CD4-positive, CD25-positive, alpha-beta regulatory T cell (primary cell): ENCODE measurements at regions not wholly inside any gene's neighbourhood (a gene's known extent, or its start where the extent isn't known, plus 50 kb on each side); places are given as distances from the start of the nearest gene placed in this dataset.
"Not testable (repeated sequence)": the region's sequence is repeated elsewhere in the genome, so short reads cannot be mapped to it uniquely, and the experiment has no call there.

Experiments used
- ATAC-seq, 2 donors: fragments of 150-1000 bp; cut with Tn5 transposase; one replicate each; pipeline ENCODE4 v1.10.0; 2021; ENCODE audit warnings: low read depth in 2 of 2, moderate number of reproducible peaks in 2 of 2, moderate library complexity in 1 of 2
- DNase-seq, 3 donors: peaks; one replicate each; pipeline versions ENCODE4 v3.0.0 to v3.0.0-alpha.2; 2012 to 2022; ENCODE audit warnings: mixed read lengths in 1 of 3
- H3K27ac ChIP-seq: one replicate; pipeline ENCODE4 v1.7.0; 2013; ENCODE audit warnings: mild to moderate bottlenecking, low read length; ENCODE audit not compliant: insufficient read depth, poor library complexity, severe bottlenecking
- H3K27me3 ChIP-seq: one replicate; pipeline ENCODE4 v1.7.0; 2013; ENCODE audit warnings: low read length; ENCODE audit not compliant: control insufficient read depth, insufficient read depth
- H3K36me3 ChIP-seq: one replicate; pipeline ENCODE4 v1.7.0; 2013; ENCODE audit warnings: mild to moderate bottlenecking, low read length, moderate library complexity; ENCODE audit not compliant: control insufficient read depth, insufficient read depth
- H3K4me1 ChIP-seq: 2 replicates; pipeline ENCODE4 v1.7.0; 2013; ENCODE audit warnings: mild to moderate bottlenecking, low read length; ENCODE audit not compliant: insufficient read depth, control insufficient read depth, poor library complexity, severe bottlenecking
- H3K4me3 ChIP-seq: one replicate; pipeline ENCODE4 v1.7.0; 2013; ENCODE audit warnings: low read depth, mild to moderate bottlenecking, low read length, moderate library complexity
- H3K9me3 ChIP-seq, 2 experiments: 1 replicate in 1 of 2; 2 replicates in 1 of 2; pipeline ENCODE4 v1.7.0; 2013; ENCODE audit warnings: low read length in 2 of 2, mild to moderate bottlenecking in 1 of 2, moderate library complexity in 1 of 2; ENCODE audit not compliant: control insufficient read depth in 2 of 2
- H3K27ac Mint-ChIP-seq, 3 donors: one replicate each; pipeline ENCODE4 v1.8.0; 2020 to 2022; ENCODE audit warnings: mild to moderate bottlenecking in 3 of 3, mixed read lengths in 3 of 3, moderate library complexity in 2 of 3
- H3K27me3 Mint-ChIP-seq: one replicate; pipeline ENCODE4 v1.8.0; 2022; ENCODE audit warnings: mild to moderate bottlenecking, mixed read lengths
- H3K36me3 Mint-ChIP-seq: one replicate; pipeline ENCODE4 v1.8.0; 2020; ENCODE audit warnings: mixed read lengths
- H3K4me1 Mint-ChIP-seq, 4 donors: one replicate each; pipeline ENCODE4 v1.8.0; 2020 to 2022; ENCODE audit warnings: mixed read lengths in 4 of 4, mild to moderate bottlenecking in 1 of 4
- H3K4me3 Mint-ChIP-seq, 4 donors: one replicate each; pipeline ENCODE4 v1.8.0; 2020 to 2022; ENCODE audit warnings: mild to moderate bottlenecking in 4 of 4, mixed read lengths in 4 of 4, moderate library complexity in 3 of 4
- H3K9me3 Mint-ChIP-seq, 7 donors: one replicate each; pipeline ENCODE4 v1.8.0; 2020 to 2022; ENCODE audit warnings: mixed read lengths in 7 of 7, mild to moderate bottlenecking in 3 of 7, moderate library complexity in 2 of 7

DNA sequence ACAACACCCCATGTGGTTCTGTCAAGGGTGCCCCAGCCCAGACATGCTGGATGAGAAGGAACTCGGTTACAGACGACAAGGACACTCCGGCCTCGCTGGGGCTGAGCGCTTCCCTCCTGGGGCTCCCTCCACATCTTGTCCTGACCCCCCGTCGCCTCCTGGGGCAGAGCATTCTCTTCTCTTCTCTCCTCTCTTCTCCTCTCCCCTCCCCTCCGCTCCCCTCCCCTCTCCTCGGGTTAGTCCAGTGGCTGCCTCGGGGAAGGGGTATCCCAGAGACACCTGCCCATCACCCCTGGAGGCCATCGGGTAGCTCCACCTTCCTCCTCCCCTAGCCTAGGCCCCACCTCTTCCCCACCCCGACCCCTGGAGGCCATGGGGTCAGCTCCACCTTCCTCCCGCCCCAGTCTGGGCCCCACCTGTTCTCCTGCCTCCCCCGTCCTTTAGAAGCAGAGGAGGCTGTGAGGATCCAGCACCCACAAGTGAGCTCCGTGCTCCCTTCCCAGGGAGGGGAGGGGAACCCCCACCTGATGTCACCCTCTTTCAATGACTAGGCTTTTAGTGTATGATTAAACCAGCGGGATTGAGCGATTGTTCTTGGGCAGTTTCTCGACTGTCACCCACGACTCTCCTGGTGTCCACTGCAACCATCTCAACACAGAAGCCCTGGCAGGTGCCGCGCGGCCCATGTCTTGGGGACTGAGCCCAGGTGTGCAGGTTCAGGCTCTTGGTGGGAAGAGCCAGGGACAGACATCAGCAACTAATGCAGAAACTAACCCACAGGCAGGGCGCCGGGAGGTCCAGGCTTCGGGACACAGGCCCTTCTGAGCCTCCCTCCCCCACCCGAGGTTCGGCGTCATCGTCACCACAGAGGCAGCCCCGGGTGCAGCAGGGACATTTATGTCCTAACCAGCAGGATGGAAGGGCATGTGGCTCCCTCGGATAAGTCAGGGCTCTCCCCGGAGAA, 330.4 kb downstream of the ADGRD1 start:
- not testable (repeated sequence) for ATAC-seq, H3K4me3 ChIP-seq, H3K36me3 Mint-ChIP-seq, DNase-seq, H3K27me3 Mint-ChIP-seq, H3K4me3 Mint-ChIP-seq, H3K27ac ChIP-seq, H3K9me3 ChIP-seq, H3K9me3 Mint-ChIP-seq, H3K4me1 Mint-ChIP-seq, H3K36me3 ChIP-seq, H3K27ac Mint-ChIP-seq, H3K27me3 ChIP-seq, H3K4me1 ChIP-seq

DNA sequence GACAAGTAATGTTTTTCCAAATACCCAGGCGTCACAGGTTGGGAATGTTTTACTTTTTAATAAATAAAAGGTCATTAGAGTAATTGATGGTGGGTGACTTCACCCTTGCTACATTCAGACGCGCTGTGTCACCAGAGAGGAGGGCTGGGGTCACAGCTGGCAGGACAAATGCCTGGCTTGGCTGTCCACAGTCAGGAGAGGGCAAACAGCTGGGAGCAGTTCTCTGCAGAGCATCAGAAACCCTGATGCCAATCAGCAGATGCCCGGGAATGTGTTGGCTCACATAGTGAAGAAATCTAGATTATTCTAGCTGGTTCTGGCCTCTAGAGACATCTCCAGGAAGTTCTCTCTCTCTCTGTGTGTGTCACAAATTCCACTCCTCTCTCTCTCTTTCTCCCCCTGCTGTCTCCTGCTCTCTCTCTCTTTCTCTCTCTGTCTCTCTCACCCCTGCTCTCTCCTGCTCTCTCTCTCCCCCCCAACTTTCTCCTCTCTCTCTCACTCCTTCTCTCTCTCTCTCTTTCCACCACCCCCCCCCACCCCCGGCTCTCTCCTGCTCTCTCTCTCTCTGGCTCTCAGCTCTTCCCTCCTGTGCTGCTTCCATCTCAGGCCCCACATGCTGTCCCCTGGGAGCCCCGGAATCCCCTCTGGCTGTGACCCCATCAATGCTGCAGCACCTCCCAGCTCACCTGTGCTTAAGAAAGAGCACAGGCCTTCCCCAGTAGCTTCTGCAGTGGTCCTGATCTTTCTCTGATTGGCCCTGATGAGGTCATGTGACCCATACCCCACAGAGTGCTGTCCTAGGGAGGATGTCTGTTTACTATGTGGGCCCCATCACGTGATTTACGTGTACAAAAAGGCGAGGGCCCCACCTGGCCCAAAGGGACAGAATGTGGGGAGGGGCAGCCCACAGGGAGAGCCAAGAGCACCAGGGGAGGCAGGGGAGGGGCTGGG, 331.5 kb downstream of the ADGRD1 start:
- not testable (repeated sequence) for H3K4me1 ChIP-seq, H3K4me3 ChIP-seq, ATAC-seq, H3K27ac Mint-ChIP-seq, H3K36me3 ChIP-seq, H3K27me3 Mint-ChIP-seq, H3K27ac ChIP-seq, H3K4me1 Mint-ChIP-seq, DNase-seq, H3K9me3 Mint-ChIP-seq, H3K9me3 ChIP-seq, H3K4me3 Mint-ChIP-seq, H3K27me3 ChIP-seq, H3K36me3 Mint-ChIP-seq

DNA sequence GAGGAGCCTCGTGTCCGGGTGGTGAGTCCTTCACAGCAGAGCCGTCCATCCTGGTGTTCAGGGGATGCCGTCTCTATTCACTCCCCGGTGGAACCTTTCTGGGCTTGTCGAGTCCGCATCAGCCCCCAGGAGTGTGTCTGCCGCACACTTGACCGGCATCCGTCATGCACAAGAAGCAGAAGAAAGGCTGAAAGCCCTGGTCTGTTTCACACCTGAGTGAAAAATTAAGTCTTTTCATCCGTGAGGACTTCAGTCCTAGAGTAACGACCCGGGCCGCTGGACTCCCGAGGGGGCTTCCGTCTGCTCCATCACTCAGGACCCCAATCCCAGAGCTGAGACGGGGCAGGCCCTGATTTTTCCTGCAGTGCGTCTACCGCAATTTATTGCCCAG, 332.2 kb downstream of the ADGRD1 start:
- not testable (repeated sequence) for H3K36me3 ChIP-seq, H3K4me3 Mint-ChIP-seq, H3K4me1 ChIP-seq, H3K27ac Mint-ChIP-seq, ATAC-seq, H3K4me3 ChIP-seq, H3K27me3 Mint-ChIP-seq, DNase-seq, H3K9me3 Mint-ChIP-seq, H3K9me3 ChIP-seq, H3K4me1 Mint-ChIP-seq, H3K36me3 Mint-ChIP-seq, H3K27me3 ChIP-seq, H3K27ac ChIP-seq

DNA sequence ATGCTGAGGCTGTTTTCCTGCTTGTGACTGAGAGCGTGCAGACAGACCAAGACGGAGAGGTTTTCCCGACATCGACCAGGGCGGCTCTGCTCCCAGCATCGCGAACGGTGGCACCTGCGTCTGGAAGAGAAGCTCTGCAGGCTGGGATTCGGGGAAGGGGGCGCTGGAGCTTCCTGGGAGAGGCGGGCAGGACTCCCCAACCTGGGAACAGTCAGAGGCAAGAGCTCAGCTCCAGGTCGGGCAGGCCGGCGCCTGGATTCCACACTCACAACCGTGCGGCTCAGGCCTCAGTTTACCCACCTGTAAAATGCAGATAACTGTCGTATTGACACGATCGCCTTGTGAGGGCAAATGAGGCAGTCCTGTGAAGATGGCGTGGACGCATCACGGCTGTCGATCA, 332.6 kb downstream of the ADGRD1 start:
- H3K27ac ChIP-seq, H3K36me3 Mint-ChIP-seq, DNase-seq, H3K27me3 Mint-ChIP-seq, H3K27me3 ChIP-seq, H3K4me1 Mint-ChIP-seq, ATAC-seq, H3K9me3 ChIP-seq, H3K4me1 ChIP-seq, H3K4me3 Mint-ChIP-seq, H3K36me3 ChIP-seq, H3K27ac Mint-ChIP-seq, H3K4me3 ChIP-seq, H3K9me3 Mint-ChIP-seq: not testable (repeated sequence)

DNA sequence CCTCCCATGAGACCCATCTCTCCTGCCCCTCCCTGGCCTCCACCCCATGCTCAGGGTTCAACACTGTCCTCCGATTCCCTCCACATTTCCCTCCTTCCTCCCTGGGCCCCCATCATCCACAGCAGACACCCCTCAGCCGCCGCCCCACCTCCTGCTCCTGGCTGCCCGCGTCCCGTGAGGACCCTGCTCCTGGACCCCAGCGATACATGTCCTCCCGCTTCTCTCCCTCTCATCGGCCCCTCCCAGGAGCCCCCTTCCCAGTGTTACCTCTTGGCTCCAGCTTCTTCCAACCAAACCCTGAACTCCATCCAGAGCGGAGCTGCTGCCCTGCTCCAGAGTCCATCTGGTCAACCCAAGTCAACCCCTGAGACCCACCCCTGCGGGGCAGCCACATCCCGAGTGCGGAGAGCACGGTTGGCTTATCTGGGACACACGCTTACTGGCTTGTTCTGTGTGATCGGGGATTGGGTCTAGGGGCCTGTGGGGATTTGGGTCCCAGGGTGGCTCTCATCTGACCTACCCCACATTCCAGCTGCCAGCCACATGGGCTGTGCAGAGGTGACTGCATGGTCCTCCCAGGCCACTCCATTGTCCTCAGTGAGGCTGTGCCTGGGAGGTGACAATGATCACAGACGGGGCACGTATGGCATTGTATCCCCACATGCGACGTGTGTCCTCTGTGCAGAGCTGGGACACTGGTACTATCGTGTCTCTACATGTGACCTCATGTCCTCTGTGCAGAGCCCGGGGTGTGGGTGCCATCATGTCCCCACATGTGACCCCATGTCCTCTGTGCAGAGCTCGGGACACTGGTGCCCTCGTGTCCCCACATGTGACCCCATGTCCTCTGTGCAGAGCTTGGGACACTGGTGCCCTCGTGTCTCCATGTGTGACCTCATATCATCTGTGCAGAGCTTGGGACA, 333.6 kb downstream of the ADGRD1 start:
- Mint-ChIP-seq H3K4me1 (no peaks in the 10 kb centered on the region), H3K27ac (no peak overlapping the region), H3K9me3 (peaks cover 0 to 2% (median 0%) of the 10 kb centered on the region in 7 donors), H3K36me3 (no peaks in the 10 kb centered on the region), H3K27me3 (no peaks in the 10 kb centered on the region), H3K4me3 (no peak overlapping the region)
- H3K4me3 ChIP-seq, result no peak overlapping the region
- H3K4me1 ChIP-seq, result no peaks in the 10 kb centered on the region
- H3K36me3 ChIP-seq, result no peaks in the 10 kb centered on the region
- H3K9me3 ChIP-seq, result no peaks in the 10 kb centered on the region
- no peak overlapping the region for H3K27ac ChIP-seq
- DNase-seq (no peak), ATAC-seq (no peak)
- no peaks in the 10 kb centered on the region for H3K27me3 ChIP-seq

DNA sequence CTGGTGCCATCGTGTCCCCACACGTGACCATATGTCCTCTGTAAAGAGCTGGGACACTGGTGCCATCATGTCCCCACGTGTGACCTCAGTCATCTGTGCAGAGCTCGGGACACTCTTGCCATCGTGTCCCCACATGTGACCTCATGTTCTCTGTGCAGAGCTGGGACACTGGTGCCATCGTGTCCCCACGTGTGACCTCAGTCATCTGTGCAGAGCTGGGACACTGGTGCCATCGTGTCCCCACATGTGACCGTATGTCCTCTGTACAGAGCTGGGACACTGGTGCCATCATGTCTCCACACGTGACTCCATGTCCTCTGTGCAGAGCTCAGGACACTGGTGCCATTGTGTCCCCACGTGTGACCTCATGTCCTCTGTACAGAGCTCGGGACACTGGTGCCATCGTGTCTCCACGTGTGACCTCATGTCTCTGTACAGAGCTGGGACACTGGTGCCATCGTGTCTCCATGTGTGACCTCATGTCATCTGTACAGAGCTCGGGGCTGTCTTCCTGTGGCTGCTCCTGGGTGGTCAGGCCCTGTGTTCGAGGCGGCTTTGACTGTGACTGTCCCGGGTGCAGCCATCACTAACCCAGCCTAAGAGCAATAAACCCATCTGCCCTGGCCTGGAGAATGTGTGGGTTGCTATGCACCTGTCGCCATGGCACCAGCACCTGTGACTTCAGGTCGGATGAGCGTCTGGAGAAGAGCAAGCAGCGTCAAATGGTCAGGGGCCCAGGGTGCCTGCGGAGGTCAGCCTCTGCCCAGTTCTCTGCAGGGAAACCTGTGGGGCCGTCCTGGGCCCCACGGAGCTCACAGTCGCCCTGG, 334.4 kb downstream of the ADGRD1 start:
- Histone ChIP-seq H3K27me3 (no peaks in the 10 kb centered on the region), H3K4me1 (no peaks in the 10 kb centered on the region), H3K4me3 (no peak overlapping the region), H3K9me3 (no peaks in the 10 kb centered on the region), H3K36me3 (no peaks in the 10 kb centered on the region), H3K27ac (no peak overlapping the region)
- Mint-ChIP-seq H3K27me3 (no peaks in the 10 kb centered on the region), H3K36me3 (no peaks in the 10 kb centered on the region), H3K27ac (no peak overlapping the region), H3K9me3 (peaks cover 0 to 2% (median 0%) of the 10 kb centered on the region in 7 donors), H3K4me1 (no peaks in the 10 kb centered on the region), H3K4me3 (no peak overlapping the region)
- DNase-seq (no peak), ATAC-seq (no peak)
